HFF-Myc (cell line): ENCODE measurements at regions not wholly inside any gene's neighbourhood (a gene's known extent, or its start where the extent isn't known, plus 50 kb on each side); places are given as distances from the start of the nearest gene placed in this dataset.

Source experiments
- DNase-seq: peaks from one replicate; pipeline ENCODE4 v3.0.0-alpha.2; 2011; ENCODE audit warnings: low read depth; ENCODE audit errors: extremely low read depth
- H3K4me3 ChIP-seq: replicated peaks from 2 replicates; pipeline ENCODE4 v1.5.1; 2011; ENCODE audit warnings: low read depth, mild to moderate bottlenecking, control low read depth, low read length
- TF ChIP-seq, protein P1 (sequence below): IDR thresholded peaks from 2 replicates; pipeline ENCODE4 v1.5.1; 2012; ENCODE audit warnings: mild to moderate bottlenecking, low read depth, low read length, control low read depth; ENCODE audit errors: missing control alignments

- DNase-seq, result no peak
- no peak overlapping the region for H3K4me3 ChIP-seq
- TF ChIP-seq, protein P1, sequence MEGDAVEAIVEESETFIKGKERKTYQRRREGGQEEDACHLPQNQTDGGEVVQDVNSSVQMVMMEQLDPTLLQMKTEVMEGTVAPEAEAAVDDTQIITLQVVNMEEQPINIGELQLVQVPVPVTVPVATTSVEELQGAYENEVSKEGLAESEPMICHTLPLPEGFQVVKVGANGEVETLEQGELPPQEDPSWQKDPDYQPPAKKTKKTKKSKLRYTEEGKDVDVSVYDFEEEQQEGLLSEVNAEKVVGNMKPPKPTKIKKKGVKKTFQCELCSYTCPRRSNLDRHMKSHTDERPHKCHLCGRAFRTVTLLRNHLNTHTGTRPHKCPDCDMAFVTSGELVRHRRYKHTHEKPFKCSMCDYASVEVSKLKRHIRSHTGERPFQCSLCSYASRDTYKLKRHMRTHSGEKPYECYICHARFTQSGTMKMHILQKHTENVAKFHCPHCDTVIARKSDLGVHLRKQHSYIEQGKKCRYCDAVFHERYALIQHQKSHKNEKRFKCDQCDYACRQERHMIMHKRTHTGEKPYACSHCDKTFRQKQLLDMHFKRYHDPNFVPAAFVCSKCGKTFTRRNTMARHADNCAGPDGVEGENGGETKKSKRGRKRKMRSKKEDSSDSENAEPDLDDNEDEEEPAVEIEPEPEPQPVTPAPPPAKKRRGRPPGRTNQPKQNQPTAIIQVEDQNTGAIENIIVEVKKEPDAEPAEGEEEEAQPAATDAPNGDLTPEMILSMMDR, result no peak
Measured at GRCh38 chr14:86501611-86502010, 971.7 kb downstream of the FLRT2 start.

DNA sequence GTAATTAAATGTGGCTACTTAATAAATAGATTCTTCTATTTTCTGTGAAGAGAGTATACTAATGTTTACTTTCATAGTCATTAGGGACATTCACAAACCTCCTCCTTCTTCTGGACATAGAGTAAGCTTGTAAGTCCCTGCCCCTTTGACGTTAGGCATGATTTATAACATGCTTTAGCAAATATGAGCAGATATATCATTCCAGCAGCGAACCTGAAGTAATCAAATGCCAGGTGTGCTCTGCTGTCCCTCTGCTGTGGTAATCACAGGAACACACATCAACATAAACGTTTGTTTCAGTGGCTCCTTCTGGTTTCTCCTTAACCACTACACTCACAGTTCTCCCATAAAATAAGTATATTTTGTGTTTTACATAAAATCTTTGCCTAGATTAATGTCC lies 961.8 kb downstream of the FLRT2 start:
- TF ChIP-seq, protein P1, result no peak
- no peak for DNase-seq
- no peak overlapping the region for H3K4me3 ChIP-seq

DNA sequence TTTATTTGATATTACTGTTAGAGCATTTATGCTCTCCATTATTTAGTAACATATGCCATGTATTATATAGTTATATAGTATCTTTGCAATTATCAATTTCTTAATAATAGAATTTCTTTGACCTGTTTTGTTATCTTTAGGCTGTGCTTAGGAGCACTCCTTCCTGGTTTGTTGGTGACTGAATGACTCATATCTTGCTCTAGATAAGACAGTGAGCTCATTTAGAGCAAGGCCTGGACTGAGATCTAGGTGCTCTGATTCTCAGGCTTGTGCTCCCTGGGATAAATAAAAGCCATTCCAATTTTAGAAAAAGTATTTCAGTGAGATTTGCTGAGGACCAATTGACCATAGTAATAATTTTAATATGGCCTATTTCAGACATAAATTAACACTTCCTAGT lies 951.2 kb downstream of the FLRT2 start:
- no peak overlapping the region for H3K4me3 ChIP-seq
- DNase-seq, result no peak
- TF ChIP-seq, protein P1, result no peak

DNA sequence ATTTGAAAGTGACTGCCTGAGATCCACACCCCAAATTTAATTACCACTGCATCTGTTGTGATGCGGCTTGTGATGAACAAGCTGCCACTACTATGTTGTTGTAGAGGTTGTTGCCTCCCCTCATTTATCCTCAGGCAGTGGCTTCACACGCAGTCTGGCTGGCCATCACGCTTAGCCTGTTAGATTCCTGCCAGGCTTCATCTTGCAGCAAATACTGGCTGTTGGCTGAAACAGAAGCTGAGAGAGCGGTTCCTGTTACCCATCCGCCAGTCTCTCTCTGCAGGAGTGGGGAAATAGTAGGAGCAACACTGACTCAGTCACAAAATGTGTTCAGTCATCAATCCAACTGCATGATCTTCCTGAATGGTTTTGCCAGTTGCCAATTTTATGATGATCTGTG lies 934.4 kb downstream of the FLRT2 start:
- TF ChIP-seq, protein P1, result no peak
- DNase-seq, result no peak
- H3K4me3 ChIP-seq, result no peak overlapping the region

DNA sequence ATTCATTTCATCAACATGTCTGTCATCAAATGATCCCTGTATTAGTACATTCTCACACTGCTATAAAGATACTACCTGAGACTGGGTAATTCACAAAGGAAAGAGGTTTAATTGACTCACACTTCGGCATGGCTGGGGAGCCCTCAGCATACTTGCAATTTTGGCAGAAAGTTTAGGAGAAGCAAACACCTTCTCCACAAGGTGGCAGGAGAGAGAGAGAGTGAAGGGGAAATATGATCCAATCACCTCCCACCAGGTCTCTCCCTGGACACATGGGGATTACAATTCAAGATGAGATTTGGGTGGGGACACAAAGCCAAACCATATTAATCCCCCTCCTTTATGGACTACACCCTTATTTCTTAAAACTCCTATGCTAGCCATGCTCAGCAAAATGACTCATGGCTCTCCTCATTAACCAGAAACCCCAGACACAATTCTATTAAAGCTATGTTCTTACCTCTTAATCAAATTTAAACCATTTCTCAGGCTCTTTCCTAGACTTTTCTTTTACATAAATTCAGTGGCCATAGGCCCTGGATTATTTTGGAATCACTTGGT lies 932.3 kb downstream of the FLRT2 start:
- H3K4me3 ChIP-seq, result no peak overlapping the region
- peak; percentile 9 for DNase-seq

DNA sequence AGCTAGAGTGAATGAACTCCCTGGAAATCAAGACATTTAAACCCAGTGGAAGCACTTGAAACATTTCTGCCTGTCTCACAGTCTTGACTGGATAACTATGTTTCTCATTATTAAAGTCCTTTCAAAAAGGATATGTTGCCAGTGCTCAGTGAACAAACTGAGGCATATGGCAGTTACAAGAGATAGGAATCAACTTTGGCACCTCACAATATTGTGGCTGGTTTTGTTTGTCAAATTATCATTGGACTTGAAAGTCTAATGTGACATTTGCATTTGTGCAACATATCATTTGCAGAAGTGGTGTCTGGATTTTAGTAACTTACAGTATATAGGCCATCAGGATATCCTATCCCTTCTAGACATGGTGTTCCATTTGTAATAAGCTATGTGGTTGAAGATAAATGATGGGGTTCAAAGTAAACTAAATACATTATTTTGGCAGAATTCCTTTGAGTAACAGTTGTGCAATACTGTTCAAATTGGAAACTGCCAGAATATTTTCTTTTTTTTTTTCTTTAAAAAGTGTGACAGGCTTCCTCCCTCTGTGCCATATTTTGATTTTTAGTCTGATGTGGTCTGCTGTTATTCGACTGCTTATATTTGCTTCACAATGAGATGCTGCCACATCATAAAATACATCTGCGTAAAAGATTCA lies 927.7 kb downstream of the FLRT2 start:
- no peak for DNase-seq
- H3K4me3 ChIP-seq, result no peak overlapping the region
- TF ChIP-seq, protein P1, result no peak

More for the DNA sequence above, 932.3 kb downstream of the FLRT2 start:
- TF ChIP-seq, protein P1, result peak; percentile 14

DNA sequence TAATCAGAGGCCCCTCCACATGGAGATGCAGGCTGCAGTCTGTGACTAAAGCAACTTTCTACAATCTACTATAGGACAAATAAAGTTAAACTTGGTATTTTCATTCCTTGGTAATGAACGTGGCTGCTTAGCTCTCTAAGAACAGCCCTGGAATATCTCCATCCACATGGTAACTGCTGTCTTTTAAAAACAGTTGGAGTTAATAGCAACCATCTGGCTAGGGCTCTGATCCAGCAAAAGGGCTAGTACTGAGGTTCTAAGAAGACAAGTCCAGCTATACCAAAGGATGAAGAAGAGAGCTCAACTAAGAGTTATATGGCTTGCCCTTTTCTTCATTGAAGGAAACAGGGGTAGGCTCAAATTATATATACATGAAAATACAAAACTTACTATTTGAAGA lies 920.1 kb downstream of the FLRT2 start:
- peak; percentile 9 for DNase-seq
- TF ChIP-seq, protein P1, result no peak
- no peak overlapping the region for H3K4me3 ChIP-seq
